ENCODE measurements at regions not wholly inside any gene's neighbourhood (a gene's known extent, or its start where the extent isn't known, plus 50 kb on each side); places are given as distances from the start of the nearest gene placed in this dataset.
"Not testable (repeated sequence)": the region's sequence is repeated elsewhere in the genome, so short reads cannot be mapped to it uniquely, and the experiment has no call there.

- H3K4me1 Mint-ChIP-seq; H3K4me3 ChIP-seq (ENCODE audit: control extremely low read depth in 1 of 5, extremely low read depth in 1 of 5, insufficient read depth in 1 of 5, low read depth in 2 of 5, low read length in 4 of 5); ATAC-seq (ENCODE audit: low read depth); H3K79me2 ChIP-seq (ENCODE audit: control insufficient read depth, insufficient read depth, low read length); H3K27me3 ChIP-seq (replicated peaks in 1 of 4; ENCODE audit: control extremely low read depth in 1 of 4, control insufficient read depth in 3 of 4, insufficient read depth in 4 of 4, low read length in 3 of 4); H3K27ac Mint-ChIP-seq; H2AFZ ChIP-seq (ENCODE audit: insufficient read depth, low read depth, low read length, poor library complexity, severe bottlenecking); POLR2A ChIA-PET; intact Hi-C loops (cut with micrococcal nuclease); H4K20me1 ChIP-seq (ENCODE audit: control insufficient read depth, insufficient read depth, low read length, poor library complexity, severe bottlenecking); H3K27ac ChIP-seq (ENCODE audit: low read length in 2 of 2); H3K4me3 Mint-ChIP-seq; H3K4me1 ChIP-seq (ENCODE audit: control insufficient read depth in 2 of 2, insufficient read depth in 2 of 2, low read length in 2 of 2); DNase-seq; H3K36me3 ChIP-seq (replicated peaks in 1 of 2; ENCODE audit: control extremely low read depth in 1 of 2, control insufficient read depth in 1 of 2, extremely low read depth in 1 of 2, insufficient read depth in 2 of 2, low read length in 1 of 2); H3K9me3 Mint-ChIP-seq (ENCODE audit: insufficient read depth); H3K9ac ChIP-seq (ENCODE audit: low read length); CTCF ChIA-PET; H3K4me2 ChIP-seq (replicated peaks; ENCODE audit: low read depth, low read length, poor library complexity, severe bottlenecking): not testable (repeated sequence)
- H3K27me3 Mint-ChIP-seq, result peaks cover 25% of the 10 kb centered on the region
- 100% methylated on average over 1 of the region's 28 CpGs for WGBS (ENCODE audit: insufficient coverage)
- peaks cover 0 to 10% (median 0%) of the 10 kb centered on the region in 3 donors for H3K9me3 ChIP-seq (ENCODE audit: control extremely low read depth in 1 of 3, control insufficient read depth in 2 of 3, insufficient read depth in 1 of 3, low read length in 2 of 3)
These were observed 137.7 kb downstream of the CRLF3 start for GRCh38 chr17:30686538-30687479.

- DNase-seq; POLR2A ChIA-PET; H3K79me2 ChIP-seq (ENCODE audit: control insufficient read depth, insufficient read depth, low read length); H3K4me1 ChIP-seq (ENCODE audit: control insufficient read depth in 2 of 2, insufficient read depth in 2 of 2, low read length in 2 of 2); H3K36me3 ChIP-seq (replicated peaks in 1 of 2; ENCODE audit: control extremely low read depth in 1 of 2, control insufficient read depth in 1 of 2, extremely low read depth in 1 of 2, insufficient read depth in 2 of 2, low read length in 1 of 2); H3K4me1 Mint-ChIP-seq; H3K4me3 ChIP-seq (ENCODE audit: control extremely low read depth in 1 of 5, extremely low read depth in 1 of 5, insufficient read depth in 1 of 5, low read depth in 2 of 5, low read length in 4 of 5); H3K9ac ChIP-seq (ENCODE audit: low read length); H2AFZ ChIP-seq (ENCODE audit: insufficient read depth, low read depth, low read length, poor library complexity, severe bottlenecking); H3K27me3 ChIP-seq (replicated peaks in 1 of 4; ENCODE audit: control extremely low read depth in 1 of 4, control insufficient read depth in 3 of 4, insufficient read depth in 4 of 4, low read length in 3 of 4); CTCF ChIA-PET; H3K4me2 ChIP-seq (replicated peaks; ENCODE audit: low read depth, low read length, poor library complexity, severe bottlenecking); H4K20me1 ChIP-seq (ENCODE audit: control insufficient read depth, insufficient read depth, low read length, poor library complexity, severe bottlenecking); H3K27ac Mint-ChIP-seq; H3K27ac ChIP-seq (ENCODE audit: low read length in 2 of 2); ATAC-seq (ENCODE audit: low read depth); intact Hi-C loops (cut with micrococcal nuclease); H3K4me3 Mint-ChIP-seq; H3K9me3 Mint-ChIP-seq (ENCODE audit: insufficient read depth): not testable (repeated sequence)
- WGBS (ENCODE audit: insufficient coverage), result 97% methylated on average over 3 of the region's 4 CpGs
- H3K9me3 ChIP-seq (ENCODE audit: control extremely low read depth in 1 of 3, control insufficient read depth in 2 of 3, insufficient read depth in 1 of 3, low read length in 2 of 3), result peaks cover 0 to 13% (median 0%) of the 10 kb centered on the region in 3 donors
- H3K27me3 Mint-ChIP-seq, result peaks cover 23% of the 10 kb centered on the region
These were observed 142.2 kb downstream of the CRLF3 start for GRCh38 chr17:30682280-30682679.

DNA sequence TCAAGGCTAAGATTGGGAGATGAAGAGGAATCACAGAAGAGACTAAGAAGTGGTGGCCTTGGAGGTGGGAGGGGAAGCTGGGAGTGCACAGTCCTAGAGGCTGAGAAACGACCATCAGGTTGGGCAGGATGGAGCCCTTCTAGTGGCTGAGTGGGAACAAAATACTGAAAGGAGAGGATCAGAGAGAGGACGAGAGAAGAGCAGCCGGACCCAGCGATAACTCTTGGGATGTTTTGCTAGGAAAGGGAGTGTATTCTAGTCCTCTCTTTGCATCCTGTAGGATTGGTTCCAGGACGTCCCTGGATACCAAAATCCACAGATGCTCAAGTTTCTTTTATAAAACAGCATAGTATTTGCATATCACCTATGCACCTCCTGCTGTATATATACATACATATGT, 143.8 kb downstream of the CRLF3 start:
- H3K4me2 ChIP-seq (replicated peaks; ENCODE audit: low read depth, low read length, poor library complexity, severe bottlenecking); H2AFZ ChIP-seq (ENCODE audit: insufficient read depth, low read depth, low read length, poor library complexity, severe bottlenecking); ATAC-seq (ENCODE audit: low read depth); H3K9me3 Mint-ChIP-seq (ENCODE audit: insufficient read depth); H3K79me2 ChIP-seq (ENCODE audit: control insufficient read depth, insufficient read depth, low read length); H3K9ac ChIP-seq (ENCODE audit: low read length); H3K4me3 Mint-ChIP-seq; intact Hi-C loops (cut with micrococcal nuclease); H3K4me1 Mint-ChIP-seq; H3K27me3 ChIP-seq (replicated peaks in 1 of 4; ENCODE audit: control extremely low read depth in 1 of 4, control insufficient read depth in 3 of 4, insufficient read depth in 4 of 4, low read length in 3 of 4); H3K27ac ChIP-seq (ENCODE audit: low read length in 2 of 2); H4K20me1 ChIP-seq (ENCODE audit: control insufficient read depth, insufficient read depth, low read length, poor library complexity, severe bottlenecking); H3K27ac Mint-ChIP-seq; DNase-seq; H3K36me3 ChIP-seq (replicated peaks in 1 of 2; ENCODE audit: control extremely low read depth in 1 of 2, control insufficient read depth in 1 of 2, extremely low read depth in 1 of 2, insufficient read depth in 2 of 2, low read length in 1 of 2); POLR2A ChIA-PET; H3K4me3 ChIP-seq (ENCODE audit: control extremely low read depth in 1 of 5, extremely low read depth in 1 of 5, insufficient read depth in 1 of 5, low read depth in 2 of 5, low read length in 4 of 5); H3K4me1 ChIP-seq (ENCODE audit: control insufficient read depth in 2 of 2, insufficient read depth in 2 of 2, low read length in 2 of 2): not testable (repeated sequence)
- WGBS (ENCODE audit: insufficient coverage), result no CpG with 5 or more reads among the region's 5 CpGs
- peaks cover 12% of the 10 kb centered on the region for H3K27me3 Mint-ChIP-seq
- CTCF ChIA-PET, result interaction anchor here (0.6 kb wide), 1 partner anchor 49 kb away, joined by 3 read pairs; no protein-coding TSS in a partner anchor
- H3K9me3 ChIP-seq (ENCODE audit: control extremely low read depth in 1 of 3, control insufficient read depth in 2 of 3, insufficient read depth in 1 of 3, low read length in 2 of 3), result peaks cover 0 to 24% (median 0%) of the 10 kb centered on the region in 3 donors
